Mesothelial cell of epicardium (in vitro differentiated cells): ENCODE measurements at regions not wholly inside any gene's neighbourhood (a gene's known extent, or its start where the extent isn't known, plus 50 kb on each side); places are given as distances from the start of the nearest gene placed in this dataset.

ENCODE experiments used
- DNase-seq, 2 experiments: peaks; one replicate each; pipeline ENCODE4 v3.0.0; 2021; ENCODE audit warnings: low spot score in 2 of 2; ENCODE audit not compliant: unreplicated experiment in 2 of 2
- H3K27ac Mint-ChIP-seq: 2 replicates; pipeline ENCODE4 v1.8.0; 2021; ENCODE audit warnings: mixed read lengths
- H3K27me3 Mint-ChIP-seq: 2 replicates; pipeline ENCODE4 v1.8.0; 2021; ENCODE audit warnings: low read depth, mixed read lengths
- H3K36me3 Mint-ChIP-seq: 2 replicates; pipeline ENCODE4 v1.8.0; 2021; ENCODE audit warnings: mixed read lengths
- H3K4me1 Mint-ChIP-seq: 2 replicates; pipeline ENCODE4 v1.8.0; 2021; ENCODE audit warnings: mixed read lengths
- H3K4me3 Mint-ChIP-seq: 2 replicates; pipeline ENCODE4 v1.8.0; 2021; ENCODE audit warnings: mild to moderate bottlenecking, moderate library complexity, mixed read lengths
- H3K9me3 Mint-ChIP-seq: 2 replicates; pipeline ENCODE4 v1.8.0; 2021; ENCODE audit warnings: mixed read lengths
- TF ChIP-seq, protein P1 (sequence below): fragments of 200-600 bp; sonication (generic); IDR thresholded peaks from one replicate; pipeline ENCODE4 v1.5.0; 2021; ENCODE audit warnings: antibody characterized with exemption; ENCODE audit not compliant: unreplicated experiment

- no peak overlapping the region for H3K27ac Mint-ChIP-seq
- peaks cover 7% of the 10 kb centered on the region for H3K9me3 Mint-ChIP-seq
- H3K4me1 Mint-ChIP-seq = no peaks in the 10 kb centered on the region
- DNase-seq = no peak
- no peaks in the 10 kb centered on the region for H3K27me3 Mint-ChIP-seq
- no peak overlapping the region for H3K4me3 Mint-ChIP-seq
- TF ChIP-seq, protein P1, sequence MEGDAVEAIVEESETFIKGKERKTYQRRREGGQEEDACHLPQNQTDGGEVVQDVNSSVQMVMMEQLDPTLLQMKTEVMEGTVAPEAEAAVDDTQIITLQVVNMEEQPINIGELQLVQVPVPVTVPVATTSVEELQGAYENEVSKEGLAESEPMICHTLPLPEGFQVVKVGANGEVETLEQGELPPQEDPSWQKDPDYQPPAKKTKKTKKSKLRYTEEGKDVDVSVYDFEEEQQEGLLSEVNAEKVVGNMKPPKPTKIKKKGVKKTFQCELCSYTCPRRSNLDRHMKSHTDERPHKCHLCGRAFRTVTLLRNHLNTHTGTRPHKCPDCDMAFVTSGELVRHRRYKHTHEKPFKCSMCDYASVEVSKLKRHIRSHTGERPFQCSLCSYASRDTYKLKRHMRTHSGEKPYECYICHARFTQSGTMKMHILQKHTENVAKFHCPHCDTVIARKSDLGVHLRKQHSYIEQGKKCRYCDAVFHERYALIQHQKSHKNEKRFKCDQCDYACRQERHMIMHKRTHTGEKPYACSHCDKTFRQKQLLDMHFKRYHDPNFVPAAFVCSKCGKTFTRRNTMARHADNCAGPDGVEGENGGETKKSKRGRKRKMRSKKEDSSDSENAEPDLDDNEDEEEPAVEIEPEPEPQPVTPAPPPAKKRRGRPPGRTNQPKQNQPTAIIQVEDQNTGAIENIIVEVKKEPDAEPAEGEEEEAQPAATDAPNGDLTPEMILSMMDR = no peak
- H3K36me3 Mint-ChIP-seq = no peaks in the 10 kb centered on the region
Measured at GRCh38 chr2:140128909-140129308, 1348.7 kb upstream of the NXPH2 start.

DNA sequence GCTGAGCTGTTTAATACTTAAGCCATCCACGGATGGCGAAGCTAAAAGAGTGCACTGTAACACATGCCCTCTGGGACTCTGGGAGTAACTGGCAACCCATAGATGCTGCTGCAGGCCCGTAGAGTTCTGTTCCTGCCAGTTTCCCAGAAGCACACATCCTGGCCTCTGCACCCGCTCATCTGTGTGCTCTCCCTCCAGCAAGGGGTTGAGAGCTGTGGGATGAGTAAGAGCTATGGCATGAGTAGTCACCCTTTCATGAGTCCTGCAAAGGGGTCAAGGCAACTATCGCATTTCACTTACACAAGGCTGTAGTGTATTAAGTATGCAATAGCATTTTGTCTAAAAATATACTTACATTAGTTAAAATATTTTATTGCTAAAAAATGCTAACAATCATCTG is 1341.8 kb upstream of the NXPH2 start:
- Mint-ChIP-seq H3K9me3 (no peaks in the 10 kb centered on the region), H3K27me3 (no peaks in the 10 kb centered on the region), H3K4me3 (no peak overlapping the region), H3K36me3 (no peaks in the 10 kb centered on the region), H3K27ac (no peak overlapping the region), H3K4me1 (no peaks in the 10 kb centered on the region)
- TF ChIP-seq, protein P1 = no peak
- no peak for DNase-seq

DNA sequence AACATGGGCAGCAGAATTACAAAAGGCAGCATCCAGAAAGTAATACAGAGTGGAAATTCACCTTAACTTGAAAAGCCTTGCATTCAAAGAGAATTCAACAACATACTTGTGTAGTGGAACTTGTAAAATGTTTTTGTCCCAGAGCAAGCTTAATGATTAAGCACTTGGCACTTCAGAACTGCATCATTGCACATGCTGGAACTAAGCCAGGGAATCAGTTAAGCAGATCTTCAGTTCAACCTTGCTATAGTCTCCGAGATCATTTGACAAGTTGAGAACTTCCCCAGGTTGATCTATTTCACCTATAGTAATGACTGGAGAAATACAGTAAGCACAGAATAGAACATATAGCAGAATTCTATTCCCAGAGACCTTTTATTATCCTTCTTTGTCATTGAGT is 1337.2 kb upstream of the NXPH2 start:
- no peak for DNase-seq
- no peaks in the 10 kb centered on the region for H3K4me1 Mint-ChIP-seq
- H3K9me3 Mint-ChIP-seq = no peaks in the 10 kb centered on the region
- TF ChIP-seq, protein P1 = no peak
- H3K27ac Mint-ChIP-seq = no peak overlapping the region
- no peaks in the 10 kb centered on the region for H3K27me3 Mint-ChIP-seq
- no peaks in the 10 kb centered on the region for H3K36me3 Mint-ChIP-seq
- H3K4me3 Mint-ChIP-seq = no peak overlapping the region

DNA sequence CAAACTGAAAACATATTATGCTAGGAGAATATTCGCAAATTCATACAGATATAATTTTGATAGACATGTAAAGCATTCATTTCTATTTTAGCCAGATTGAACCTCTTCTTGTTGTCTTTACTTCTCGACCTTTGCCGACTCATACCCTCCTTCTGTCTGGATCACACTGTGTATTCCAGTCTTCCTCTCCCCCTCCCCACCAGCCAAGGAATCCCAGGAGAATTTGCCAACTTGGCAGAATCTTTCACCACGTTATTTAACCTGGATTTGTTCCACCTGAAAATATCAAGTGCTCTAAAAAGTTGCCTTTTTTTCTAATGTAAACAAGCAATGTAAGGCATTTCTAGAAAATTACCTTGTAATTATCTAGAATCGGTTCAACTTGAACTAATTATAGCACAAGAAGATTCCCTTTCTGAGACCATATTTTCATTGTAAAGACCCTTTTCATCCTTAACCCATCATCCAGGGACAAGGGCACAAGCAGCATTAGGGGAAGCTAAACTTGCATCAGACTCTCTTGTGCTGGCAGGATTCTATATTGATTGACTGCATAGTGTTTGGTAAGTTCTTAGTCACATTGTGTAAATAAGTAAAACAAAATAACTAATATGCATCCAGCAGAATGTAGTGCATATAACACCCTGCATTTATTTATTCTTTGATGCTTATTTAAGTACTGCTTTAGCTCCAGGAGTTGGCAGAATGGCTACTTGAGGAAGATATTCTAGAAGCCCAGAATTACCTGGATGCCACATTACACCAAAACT is 1328.7 kb upstream of the NXPH2 start:
- Mint-ChIP-seq H3K9me3 (peaks cover 6% of the 10 kb centered on the region), H3K4me1 (no peaks in the 10 kb centered on the region), H3K27ac (no peak overlapping the region), H3K36me3 (no peaks in the 10 kb centered on the region), H3K27me3 (no peaks in the 10 kb centered on the region), H3K4me3 (no peak overlapping the region)
- no peak for DNase-seq
- TF ChIP-seq, protein P1 = no peak

DNA sequence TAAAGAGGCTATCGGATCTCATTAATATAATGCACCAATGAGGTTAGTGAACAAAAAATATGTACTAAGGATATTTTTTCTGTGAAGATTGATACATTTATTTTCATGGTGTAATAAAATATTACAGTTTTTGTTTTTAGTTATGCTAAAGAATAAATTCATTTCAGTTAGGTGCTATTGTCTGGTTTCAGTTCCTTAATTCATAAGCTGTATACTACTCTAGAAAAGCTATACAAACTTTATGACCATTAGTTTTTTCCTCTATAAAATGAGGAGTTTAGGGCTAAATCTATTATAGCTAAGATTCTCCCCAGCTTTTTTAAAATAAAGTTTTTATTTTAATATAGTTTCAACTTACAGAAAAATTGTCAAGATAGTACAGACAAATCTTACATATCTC is 1311.7 kb upstream of the NXPH2 start:
- H3K36me3 Mint-ChIP-seq = no peaks in the 10 kb centered on the region
- H3K27me3 Mint-ChIP-seq = peaks cover 2% of the 10 kb centered on the region
- TF ChIP-seq, protein P1 = no peak
- H3K27ac Mint-ChIP-seq = no peak overlapping the region
- no peaks in the 10 kb centered on the region for H3K9me3 Mint-ChIP-seq
- DNase-seq = no peak
- peaks cover 2% of the 10 kb centered on the region for H3K4me1 Mint-ChIP-seq
- H3K4me3 Mint-ChIP-seq = no peak overlapping the region
